ENCODE measurements at regions not wholly inside any gene's neighbourhood (a gene's known extent, or its start where the extent isn't known, plus 50 kb on each side); places are given as distances from the start of the nearest gene placed in this dataset.

GRCh38 chr4:10275696-10276095 lies 159.1 kb upstream of the WDR1 start:
- TF ChIP-seq CTCF (IDR thresholded peaks at IDR 0.05) (no peak), POLR2A (IDR thresholded peaks at IDR 0.05) (no peak), POLR2AphosphoS5 (IDR thresholded peaks at IDR 0.05) (no peak), EP300 (IDR thresholded peaks at IDR 0.05) (no peak)
